SK-N-SH (cell line): ENCODE measurements at regions not wholly inside any gene's neighbourhood (a gene's known extent, or its start where the extent isn't known, plus 50 kb on each side); places are given as distances from the start of the nearest gene placed in this dataset.

Experiments
- CTCF ChIA-PET: fragments of 300-600, 350-600 bp; formaldehyde crosslinking; extraction: SDS; loops from one replicate; lab custom pipeline; 2021; lab: Yijun Ruan, JAX
- POLR2A ChIA-PET: fragments of 350-600 bp; sonication (Branson Sonifier 250); formaldehyde crosslinking; extraction: SDS; loops from one replicate; lab custom pipeline; 2020; ENCODE audit warnings: antibody characterized with exemption, inconsistent platforms; lab: Yijun Ruan, JAX
- DNase-seq: peaks from one replicate; pipeline ENCODE4 v3.0.0; 2012
- H2AFZ ChIP-seq: fragments of 200-600 bp; sonication (generic); 2 replicates; pipeline ENCODE4 v1.8.1; 2016; ENCODE audit warnings: antibody characterized with exemption, mild to moderate bottlenecking, low read depth
- H3F3A ChIP-seq: fragments of 200-600 bp; sonication (generic); replicated peaks from 2 replicates; pipeline ENCODE3; 2016; ENCODE audit warnings: antibody characterized with exemption, mild to moderate bottlenecking; ENCODE audit not compliant: insufficient read depth
- H3K27ac ChIP-seq, 2 experiments: fragments of 200-500 bp in 1 of 2; fragments of 200-600 bp in 1 of 2; sonication (Bioruptor generic) in 1 of 2; sonication (generic), shearing (Covaris generic) in 1 of 2; 2 replicates each; pipeline versions ENCODE4 v1.5.1 to v1.6.1; 2014 to 2016; ENCODE audit warnings: low read depth in 2 of 2, inconsistent platforms in 1 of 2, low read length in 1 of 2, mild to moderate bottlenecking in 1 of 2, mixed read lengths in 1 of 2
- H3K27me3 ChIP-seq: fragments of 200-600 bp; sonication (generic), shearing (Covaris generic); 2 replicates; pipeline ENCODE4 v1.6.1; 2016; ENCODE audit warnings: mixed run types; ENCODE audit not compliant: insufficient read depth
- H3K36me3 ChIP-seq, 2 experiments: fragments of 200-500 bp in 1 of 2; fragments of 200-600 bp in 1 of 2; sonication (Bioruptor generic) in 1 of 2; sonication (generic) in 1 of 2; replicated peaks in 1 of 2; 2 replicates each; pipeline versions ENCODE3 to v1.5.1; 2014 to 2016; ENCODE audit warnings: low read length in 1 of 2, mild to moderate bottlenecking in 1 of 2; ENCODE audit not compliant: insufficient read depth in 2 of 2, control insufficient read depth in 1 of 2
- H3K4me1 ChIP-seq, 2 experiments: fragments of 200-500 bp in 1 of 2; fragments of 200-600 bp in 1 of 2; sonication (Bioruptor generic) in 1 of 2; sonication (generic), shearing (Covaris generic) in 1 of 2; 2 replicates each; pipeline versions ENCODE4 v1.5.1 to v1.6.1; 2014 to 2016; ENCODE audit warnings: low read depth in 1 of 2, low read length in 1 of 2, mixed run types in 1 of 2; ENCODE audit not compliant: insufficient read depth in 2 of 2, control insufficient read depth in 1 of 2
- H3K4me2 ChIP-seq: fragments of 200-600 bp; sonication (generic), shearing (Covaris generic); 2 replicates; pipeline ENCODE4 v1.6.1; 2017; ENCODE audit warnings: mixed run types
- H3K4me3 ChIP-seq, 2 experiments: fragments of 200-500 bp in 1 of 2; fragments of 200-600 bp in 1 of 2; sonication (Bioruptor generic) in 1 of 2; sonication (generic), shearing (Covaris generic) in 1 of 2; 2 replicates each; pipeline versions ENCODE4 v1.5.1 to v1.8.1; 2014 to 2016; ENCODE audit warnings: low read depth in 2 of 2, inconsistent platforms in 1 of 2, low read length in 1 of 2, mild to moderate bottlenecking in 1 of 2, mixed read lengths in 1 of 2, moderate library complexity in 1 of 2
- H3K79me2 ChIP-seq: fragments of 200-600 bp; sonication (generic); 2 replicates; pipeline ENCODE4 v1.8.1; 2017; ENCODE audit warnings: mild to moderate bottlenecking; ENCODE audit not compliant: insufficient read depth
- H3K9ac ChIP-seq: fragments of 200-600 bp; sonication (generic); 2 replicates; pipeline ENCODE4 v1.6.1; 2017; ENCODE audit warnings: mixed run types
- H3K9me2 ChIP-seq: fragments of 200-600 bp; sonication (generic); 2 replicates; pipeline ENCODE4 v1.6.1; 2017; ENCODE audit warnings: mixed run types
- H3K9me3 ChIP-seq: fragments of 200-600 bp; sonication (generic); 2 replicates; pipeline ENCODE4 v1.6.1; 2017; ENCODE audit warnings: mixed run types, mild to moderate bottlenecking, moderate library complexity
- H4K20me1 ChIP-seq: fragments of 200-600 bp; sonication (generic); 2 replicates; pipeline ENCODE4 v1.6.1; 2017; ENCODE audit warnings: mild to moderate bottlenecking, mixed run types; ENCODE audit not compliant: insufficient read depth
- CTCF ChIP-seq: fragments of 200-600 bp; sonication (generic); IDR thresholded peaks from 2 replicates; pipeline ENCODE4 v1.6.1; 2017; ENCODE audit warnings: antibody characterized with exemption, mild to moderate bottlenecking, moderate library complexity
- EZH2phosphoT487 ChIP-seq: fragments of 200-600 bp; sonication (generic); IDR thresholded peaks from 2 replicates; pipeline ENCODE4 v1.6.1; 2017; ENCODE audit warnings: low read depth, mixed run types, mild to moderate bottlenecking, antibody characterized with exemption, moderate library complexity, borderline replicate concordance
- FOXJ3 ChIP-seq: sonication (generic); formaldehyde crosslinking; IDR thresholded peaks from 2 replicates; pipeline ENCODE4 v1.5.1; 2020; ENCODE audit warnings: mild to moderate bottlenecking, missing genetic modification reagents
- GATA2 ChIP-seq: sonication (generic); formaldehyde crosslinking; IDR thresholded peaks from 2 replicates; pipeline ENCODE4 v1.5.0; 2020; ENCODE audit warnings: mild to moderate bottlenecking, missing genetic modification reagents
- JUND ChIP-seq: IDR thresholded peaks from 2 replicates; pipeline ENCODE4 v1.4.0; 2012
- MAX ChIP-seq: IDR thresholded peaks from 2 replicates; pipeline ENCODE4 v1.4.0; 2012; ENCODE audit warnings: low read depth
- NFIC ChIP-seq: IDR thresholded peaks from 2 replicates; pipeline ENCODE4 v1.4.0; 2012; ENCODE audit warnings: borderline replicate concordance
- NRF1 ChIP-seq: IDR thresholded peaks from 2 replicates; pipeline ENCODE4 v1.6.1; 2012; ENCODE audit warnings: low read depth, mild to moderate bottlenecking, low read length
- POLR2AphosphoS5 ChIP-seq: IDR thresholded peaks from 2 replicates; pipeline ENCODE4 v1.6.1; 2012; ENCODE audit warnings: low read depth, low read length
- RXRA ChIP-seq: IDR thresholded peaks from 2 replicates; pipeline ENCODE4 v1.4.0; 2012; ENCODE audit warnings: low read depth, mild to moderate bottlenecking, borderline replicate concordance
- SIN3A ChIP-seq: IDR thresholded peaks from 2 replicates; pipeline ENCODE4 v1.6.1; 2012; ENCODE audit warnings: low read depth, mild to moderate bottlenecking, low read length, moderate library complexity, borderline replicate concordance
- SMC3 ChIP-seq: IDR thresholded peaks from 2 replicates; pipeline ENCODE4 v1.6.1; 2012; ENCODE audit warnings: low read depth, low read length, improper control_type of control experiment
- USF1 ChIP-seq: IDR thresholded peaks from 2 replicates; pipeline ENCODE4 v1.4.0; 2012; ENCODE audit warnings: low read depth, borderline replicate concordance
- USF2 ChIP-seq: fragments of 150-350 bp; IDR thresholded peaks from 2 replicates; pipeline ENCODE4 v1.6.1; 2017; ENCODE audit warnings: antibody characterized with exemption, low read length, low read depth, borderline replicate concordance
- YY1 ChIP-seq: IDR thresholded peaks from 2 replicates; pipeline ENCODE4 v1.4.0; 2012; ENCODE audit warnings: low read depth, mild to moderate bottlenecking
- WGBS: methylation state at CpG from one replicate; pipeline ENCODE4 v1.1.6; 2017; ENCODE audit warnings: low lambda C conversion rate; 5-methylcytosine and 5-hydroxymethylcytosine counted together

- no peak for DNase-seq
- Histone ChIP-seq H4K20me1 (no peaks in the 10 kb centered on the region), H3K36me3 (no peaks in the 10 kb centered on the region), H3F3A (no peaks in the 10 kb centered on the region), H3K4me1 (no peaks in the 10 kb centered on the region), H2AFZ (no peak overlapping the region), H3K9me3 (peaks cover 9% of the 10 kb centered on the region; the same call in 1 of the 2 replicates), H3K9me2 (no peaks in the 10 kb centered on the region), H3K4me2 (no peak overlapping the region), H3K79me2 (no peaks in the 10 kb centered on the region), H3K9ac (no peak overlapping the region), H3K27ac (no peak overlapping the region), H3K4me3 (no peak overlapping the region), H3K27me3 (no peaks in the 10 kb centered on the region)
- TF ChIP-seq NFIC (no peak), FOXJ3 (CRISPR knock-in tag) (no peak), YY1 (no peak), MAX (no peak), EZH2phosphoT487 (no peak), CTCF (no peak), USF1 (no peak), SIN3A (no peak), POLR2AphosphoS5 (no peak), JUND (no peak), RXRA (no peak), NRF1 (no peak), SMC3 (no peak), GATA2 (no peak), USF2 (no peak)
- CTCF ChIA-PET, result no interaction called here
- POLR2A ChIA-PET, result no interaction called here
- 42% methylated on average over 5 of the region's 5 CpGs for WGBS
These were observed 78.2 kb upstream of the RXRA start for GRCh38 chr9:134247918-134248631.
